Right lung (tissue), 2 donors: ENCODE measurements at regions not wholly inside any gene's neighbourhood (a gene's known extent, or its start where the extent isn't known, plus 50 kb on each side); places are given as distances from the start of the nearest gene placed in this dataset.
"Not testable (repeated sequence)": the region's sequence is repeated elsewhere in the genome, so short reads cannot be mapped to it uniquely, and the experiment has no call there.

Experiments
- DNase-seq, 2 donors: peaks; one replicate each; pipeline ENCODE4 v3.0.0-alpha.2; 2013

DNA sequence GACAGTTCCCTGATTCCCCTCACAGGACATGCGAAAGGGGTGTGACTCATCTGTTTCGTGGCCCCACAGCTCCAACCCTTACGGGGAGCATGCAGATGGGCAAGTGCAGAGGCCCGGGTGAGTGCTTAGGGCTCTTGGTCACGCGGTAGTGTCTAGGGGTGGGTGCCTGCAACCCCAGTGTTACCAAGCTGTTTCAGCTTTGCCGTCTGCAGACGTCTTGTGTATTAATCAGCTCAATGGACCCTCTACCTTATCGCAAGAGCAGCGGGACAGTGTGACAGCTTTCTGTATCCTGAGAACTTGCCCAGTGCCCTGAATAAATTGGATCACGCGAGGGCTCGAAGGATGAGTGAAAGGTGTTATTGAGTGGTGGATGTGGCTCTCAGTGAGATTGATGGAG lies 816.4 kb upstream of the ANO3 start:
- DNase-seq: no peak

GRCh38 chr11:25520459-25520858 lies 811.5 kb upstream of the ANO3 start:
- no peak for DNase-seq

DNA sequence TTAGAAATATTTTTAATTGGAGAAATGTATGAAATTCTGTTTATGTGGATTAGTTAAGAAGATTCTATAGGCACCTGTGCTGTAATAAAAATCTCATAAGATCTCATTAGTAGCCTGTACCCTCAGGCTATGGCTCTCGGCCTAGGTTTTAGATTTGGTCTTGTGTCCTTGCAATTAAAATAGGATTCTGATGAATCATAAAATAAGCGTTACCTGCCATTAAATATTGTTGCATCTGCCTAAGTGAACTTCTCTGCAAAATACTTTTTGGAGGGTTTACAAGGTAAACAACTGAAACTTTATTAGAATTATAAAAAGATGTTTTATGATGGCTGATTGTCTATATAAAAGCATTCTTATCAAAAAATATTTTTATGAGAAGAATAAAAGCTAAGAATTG lies 804.1 kb upstream of the ANO3 start:
- DNase-seq: no peak

- no peak for DNase-seq
Observed at GRCh38 chr11:25529572-25529971, 802.4 kb upstream of the ANO3 start.

DNA sequence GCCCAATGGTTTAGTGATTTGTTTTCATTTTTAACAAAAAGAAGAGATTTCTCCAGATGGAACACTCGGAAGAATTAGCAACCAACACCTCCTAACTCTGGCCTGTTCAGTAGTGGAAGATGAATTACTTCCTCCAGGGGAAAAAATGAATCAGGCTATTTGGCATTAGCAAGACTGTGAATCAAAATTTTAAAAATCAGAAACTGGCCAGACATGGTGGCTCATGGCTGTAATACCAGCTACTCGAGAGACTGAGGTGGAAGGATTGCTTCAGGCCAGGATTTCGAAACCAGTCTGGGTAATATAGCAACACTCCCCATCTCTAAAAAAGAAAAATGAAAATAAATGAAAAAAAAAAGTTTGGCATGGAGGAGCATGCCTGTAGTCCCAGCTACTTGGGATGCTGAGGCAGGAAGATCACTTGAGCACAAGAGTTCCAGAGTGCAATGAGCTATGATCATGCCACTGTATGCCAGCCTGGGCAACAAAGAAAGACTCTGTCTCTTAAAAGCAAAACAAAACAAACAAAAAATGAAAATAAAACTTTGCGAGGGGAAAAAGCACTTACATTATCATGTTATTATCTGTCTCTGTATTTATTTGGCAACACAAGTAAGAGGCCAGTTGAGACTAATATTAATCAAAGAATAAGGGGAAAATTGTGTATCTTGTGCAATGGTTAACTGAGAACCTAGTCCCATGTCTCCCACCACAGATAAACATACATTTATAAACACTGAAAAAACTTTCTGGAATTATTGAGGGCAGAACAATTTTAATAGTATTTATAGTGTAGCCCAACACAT lies 796.3 kb upstream of the ANO3 start:
- DNase-seq: peak; percentile 19 to 29

DNA sequence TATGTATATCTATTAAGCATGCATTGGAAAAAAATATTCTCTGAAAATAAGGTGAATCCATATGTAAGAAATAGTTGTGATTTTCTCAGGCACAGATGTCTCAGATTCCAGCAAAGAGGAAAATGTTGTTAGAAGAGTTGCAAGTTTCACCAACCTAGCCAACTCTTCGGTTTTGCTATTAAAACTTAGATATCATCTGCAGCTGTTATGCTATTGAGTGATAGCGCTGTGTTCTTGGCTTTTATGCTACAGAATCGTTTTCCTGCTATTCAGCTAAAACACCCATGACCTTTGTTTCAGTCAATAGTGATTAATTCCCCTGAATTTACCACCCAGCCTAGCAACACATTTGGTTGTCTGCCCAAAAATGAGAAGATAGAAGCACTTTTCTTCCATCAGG lies 795.6 kb upstream of the ANO3 start:
- DNase-seq: peak; percentile 4

DNA sequence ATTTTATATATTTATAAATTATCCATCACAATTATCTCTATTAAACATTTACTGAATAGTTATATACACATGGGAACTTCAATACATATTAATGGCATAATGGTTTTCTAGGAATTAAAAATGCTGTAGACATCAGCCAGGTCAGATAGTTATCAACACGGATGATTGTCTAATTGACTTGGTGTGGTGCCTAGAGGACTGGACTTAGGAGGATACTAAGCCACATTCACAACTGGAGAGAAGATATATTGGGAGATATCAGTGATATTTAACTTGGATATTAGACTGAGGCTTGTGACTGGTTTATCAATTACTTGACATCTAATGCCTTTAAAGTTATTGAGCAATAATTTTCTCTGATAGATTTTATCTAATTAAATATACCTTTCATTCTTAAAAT lies 794.5 kb upstream of the ANO3 start:
- no peak for DNase-seq

DNA sequence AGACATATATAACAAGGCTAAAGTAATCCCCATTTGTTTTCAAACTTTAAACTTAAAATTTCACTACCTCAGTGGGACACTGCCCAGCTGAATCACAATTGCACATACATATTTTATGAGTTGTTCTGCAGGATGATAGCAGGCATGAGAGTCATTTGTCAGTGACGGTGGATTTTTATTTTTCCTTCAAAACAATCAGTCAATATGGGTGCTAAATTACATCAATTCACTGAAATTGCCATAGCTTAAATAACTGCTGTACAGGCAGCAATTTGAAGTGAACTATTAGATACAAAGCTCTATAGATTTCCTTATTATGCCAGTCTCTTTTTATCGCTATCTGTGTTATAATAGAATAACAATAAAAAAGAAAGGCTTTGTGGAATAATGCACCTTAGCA lies 784.6 kb upstream of the ANO3 start:
- no peak for DNase-seq

GRCh38 chr11:25562417-25562816 lies 769.5 kb upstream of the ANO3 start:
- peak; percentile 6 to 17 for DNase-seq

- no peak for DNase-seq
Observed at GRCh38 chr11:25565846-25566245, 766.1 kb upstream of the ANO3 start.

GRCh38 chr11:25566298-25567200 lies 765.4 kb upstream of the ANO3 start:
- DNase-seq: peak in 1 of 2 donors; percentile 5

- no peak for DNase-seq
Observed at GRCh38 chr11:25576320-25576719, 755.6 kb upstream of the ANO3 start.

- not testable (repeated sequence) for DNase-seq
Observed at GRCh38 chr11:25579554-25579953, 752.4 kb upstream of the ANO3 start.

DNA sequence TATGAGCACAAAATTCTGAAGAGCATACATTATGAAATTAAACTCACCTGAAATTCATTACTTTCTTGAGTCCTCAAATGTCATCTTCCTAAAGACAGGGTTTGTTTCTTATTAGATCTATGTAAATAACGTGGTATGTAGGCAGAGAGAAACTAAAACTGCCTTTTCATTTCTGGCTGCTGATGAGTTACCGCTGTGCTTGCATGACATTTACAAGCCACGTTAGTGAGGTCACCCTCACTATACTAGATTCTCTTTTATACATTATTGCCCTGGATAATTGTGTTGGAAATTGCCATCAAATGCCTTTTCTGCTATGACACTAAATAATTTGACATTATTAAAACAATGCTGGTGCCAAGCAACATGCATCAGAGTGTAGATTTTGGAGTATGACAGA lies 748.3 kb upstream of the ANO3 start:
- DNase-seq: no peak

- no peak for DNase-seq
Observed at GRCh38 chr11:25587496-25587895, 744.4 kb upstream of the ANO3 start.

DNA sequence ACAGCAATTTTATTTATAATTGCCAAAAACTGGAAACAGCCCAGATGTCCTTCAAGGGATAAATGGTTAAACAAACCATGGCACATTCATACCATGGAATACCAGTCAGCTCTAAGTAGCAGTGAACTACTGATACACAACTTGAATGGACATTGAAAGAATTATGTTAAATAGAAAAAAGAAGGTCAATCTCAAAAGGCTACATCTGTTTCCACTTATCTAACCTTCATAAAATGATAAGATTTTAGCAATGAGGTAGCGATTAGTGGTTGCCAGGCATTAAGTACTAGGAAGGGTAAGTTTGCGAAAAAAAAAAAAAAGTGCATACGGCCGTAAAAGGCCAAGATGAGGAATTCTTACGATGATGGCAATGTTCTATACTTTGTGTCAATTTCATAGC lies 738.7 kb upstream of the ANO3 start:
- no peak for DNase-seq

DNA sequence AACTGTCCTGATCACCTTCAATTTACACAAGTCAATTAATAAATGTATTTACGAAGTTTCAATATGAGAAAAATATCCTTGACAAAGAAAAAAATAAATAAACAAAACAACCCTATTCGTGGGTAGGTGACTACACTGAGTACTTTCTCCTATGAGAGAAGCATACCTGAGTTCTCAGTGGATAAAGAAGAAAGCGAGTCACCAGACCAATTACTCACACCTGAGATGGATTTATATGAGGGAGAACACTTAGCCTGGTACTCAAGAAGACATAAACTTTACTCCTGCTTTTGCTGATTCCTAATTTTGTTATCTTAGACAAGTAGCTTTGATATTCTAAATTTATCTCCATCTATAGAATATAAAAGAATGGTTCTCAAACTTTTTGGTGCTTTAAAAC lies 735.2 kb upstream of the ANO3 start:
- DNase-seq: no peak

GRCh38 chr11:25597696-25598095 lies 734.2 kb upstream of the ANO3 start:
- no peak for DNase-seq

DNA sequence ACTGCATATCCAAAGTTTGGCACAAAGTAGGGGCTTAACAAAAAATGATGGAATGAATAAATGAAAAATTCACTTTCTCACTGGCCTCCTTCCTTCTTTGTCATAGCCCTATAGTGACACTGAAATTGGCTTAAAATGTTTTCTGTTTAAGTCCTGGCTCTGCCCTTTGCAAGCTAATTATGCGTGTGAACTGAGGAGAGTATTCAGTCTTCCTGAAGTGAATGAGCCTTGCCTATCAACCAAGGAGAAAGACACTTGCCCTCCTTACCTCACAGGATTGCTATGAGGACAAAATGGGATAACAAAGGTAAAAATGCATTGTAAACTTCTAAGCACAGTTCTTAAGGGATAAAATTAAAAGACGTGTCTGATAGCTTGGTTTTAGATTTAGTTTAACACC lies 729.8 kb upstream of the ANO3 start:
- DNase-seq: no peak

- DNase-seq: no peak
Observed at GRCh38 chr11:25602959-25603358, 729.0 kb upstream of the ANO3 start.

- DNase-seq: no peak
Observed at GRCh38 chr11:25612806-25613205, 719.1 kb upstream of the ANO3 start.

GRCh38 chr11:25613451-25613850 lies 718.5 kb upstream of the ANO3 start:
- peak; percentile 15 to 17 for DNase-seq

GRCh38 chr11:25613865-25614264 lies 718.1 kb upstream of the ANO3 start:
- no peak for DNase-seq
